HG03469 (cell line): ENCODE measurements at regions not wholly inside any gene's neighbourhood (a gene's known extent, or its start where the extent isn't known, plus 50 kb on each side); places are given as distances from the start of the nearest gene placed in this dataset.

Experiments used
- ATAC-seq: cut with Tn5 transposase; IDR thresholded peaks from one replicate; pipeline ENCODE4 v1.9.1; 2021; ENCODE audit warnings: mild to moderate bottlenecking, moderate library complexity, moderate number of reproducible peaks; ENCODE audit not compliant: unreplicated experiment

GRCh38 chr11:128367573-128367972 lies 219.8 kb downstream of the ETS1 start:
- peak; percentile 74 for ATAC-seq

DNA sequence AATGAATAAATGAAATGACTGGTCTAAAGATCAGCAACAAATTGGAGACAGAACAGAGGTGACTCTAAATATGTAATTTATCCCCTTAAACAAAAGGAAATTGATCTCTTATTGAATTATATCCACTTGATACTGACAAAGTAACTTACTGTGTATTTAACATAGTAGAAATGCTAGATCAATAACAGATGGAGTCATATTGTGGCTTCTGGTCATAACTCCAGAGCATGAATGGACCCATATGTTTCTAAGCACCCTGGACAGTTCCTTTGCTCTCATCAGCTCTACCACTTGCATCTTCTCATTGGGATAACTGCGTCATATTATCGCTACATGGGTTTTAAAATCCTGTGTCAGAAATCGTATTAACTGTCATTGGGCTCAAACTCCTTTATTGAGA lies 222.3 kb downstream of the ETS1 start:
- ATAC-seq: no peak

- ATAC-seq: no peak
Measured at GRCh38 chr11:128361451-128362020, 225.8 kb downstream of the ETS1 start.

- no peak for ATAC-seq
Measured at GRCh38 chr11:128359515-128359914, 227.8 kb downstream of the ETS1 start.

GRCh38 chr11:128357073-128357472 lies 230.3 kb downstream of the ETS1 start:
- no peak for ATAC-seq

- ATAC-seq: no peak
Measured at GRCh38 chr11:128355558-128355957, 231.8 kb downstream of the ETS1 start.

- no peak for ATAC-seq
Measured at GRCh38 chr11:128354476-128354875, 232.9 kb downstream of the ETS1 start.

- no peak for ATAC-seq
Measured at GRCh38 chr11:128351168-128351567, 236.2 kb downstream of the ETS1 start.

DNA sequence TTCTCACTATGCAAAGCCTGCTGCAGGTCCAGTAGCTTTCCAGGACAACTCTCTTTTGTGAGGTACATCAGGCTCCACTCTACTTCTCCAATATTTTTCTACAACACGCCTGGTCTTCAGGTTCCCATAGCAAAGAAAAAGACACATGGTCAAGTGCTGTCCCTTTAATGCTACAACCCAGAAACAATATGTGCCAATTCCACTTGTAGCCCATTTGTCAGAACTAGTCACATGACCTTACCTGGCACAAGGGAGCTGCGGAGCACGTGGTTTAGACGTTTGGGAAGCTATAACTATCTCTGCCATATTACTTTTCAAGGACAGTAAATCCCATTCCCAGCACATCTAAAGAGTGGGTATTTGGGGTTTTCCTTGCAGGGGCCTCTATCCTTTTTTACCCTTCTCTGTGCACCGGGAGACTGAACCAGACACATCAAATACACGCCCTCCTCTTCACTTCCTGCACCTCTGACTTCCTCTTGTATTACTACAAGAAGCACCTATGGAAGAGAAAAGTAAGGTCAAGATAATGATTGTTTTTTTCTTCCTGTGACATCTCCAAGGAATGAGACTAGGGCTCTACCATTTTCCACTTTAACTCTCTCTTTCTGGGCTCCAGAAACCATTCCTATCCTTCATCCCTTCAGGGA lies 237.6 kb downstream of the ETS1 start:
- no peak for ATAC-seq

- no peak for ATAC-seq
Measured at GRCh38 chr11:128346804-128347203, 240.6 kb downstream of the ETS1 start.

DNA sequence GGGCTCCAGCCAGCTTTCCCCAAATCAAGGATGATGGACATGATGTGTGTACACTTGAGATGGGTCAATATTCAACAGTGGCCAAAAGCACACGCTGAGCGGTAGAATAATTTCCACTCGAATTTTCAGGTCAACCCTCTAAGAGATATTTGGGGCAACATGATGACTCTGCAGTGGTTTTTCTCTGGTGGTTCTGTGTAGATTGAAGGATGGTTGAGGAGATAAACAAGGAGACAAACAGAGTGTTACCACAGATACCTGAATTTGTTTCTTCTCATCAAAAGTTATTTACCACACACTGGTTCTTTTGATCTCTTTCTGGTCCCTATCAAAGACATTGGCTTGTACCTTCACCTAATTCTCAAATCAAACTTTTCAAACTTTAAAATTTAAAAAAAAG lies 242.0 kb downstream of the ETS1 start:
- no peak for ATAC-seq

DNA sequence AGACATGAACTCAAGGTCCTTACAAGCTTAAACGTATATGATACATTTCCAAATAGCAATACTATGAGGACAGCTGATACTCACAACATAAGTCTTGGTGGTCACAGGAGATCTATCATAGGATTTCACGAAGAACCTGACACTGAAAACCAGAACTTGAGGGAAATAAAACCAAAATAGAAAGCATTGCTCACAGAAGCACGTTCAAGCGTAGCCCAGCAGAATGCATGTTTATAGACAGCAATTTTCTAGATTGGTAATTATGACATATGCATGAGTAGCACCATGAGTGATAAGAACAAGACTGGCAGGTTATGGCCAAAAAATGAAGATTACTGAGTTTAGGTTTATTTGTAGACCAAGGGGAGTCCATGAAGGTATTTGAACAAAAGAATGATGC lies 243.5 kb downstream of the ETS1 start:
- no peak for ATAC-seq

DNA sequence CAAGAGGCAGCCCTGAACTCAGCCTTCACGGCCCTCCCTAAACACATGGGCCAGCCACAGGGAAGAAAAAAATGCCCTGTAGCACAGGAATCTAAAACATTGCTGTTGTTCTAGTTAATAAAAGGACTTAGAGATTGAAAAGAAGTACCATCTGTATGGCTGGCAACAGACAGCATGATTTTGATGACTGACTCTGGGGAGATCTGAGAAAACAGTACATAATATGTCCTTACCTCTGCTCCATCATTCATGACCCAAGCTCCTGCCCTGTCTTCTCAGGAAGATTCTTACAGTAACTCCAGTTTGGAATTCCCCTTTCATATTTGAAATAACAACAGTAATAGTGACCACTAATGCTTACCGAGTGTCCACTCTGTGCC lies 244.2 kb downstream of the ETS1 start:
- no peak for ATAC-seq

- ATAC-seq: no peak
Measured at GRCh38 chr11:128342511-128343134, 244.7 kb downstream of the ETS1 start.

- ATAC-seq: no peak
Measured at GRCh38 chr11:128341280-128342248, 245.8 kb downstream of the ETS1 start.

DNA sequence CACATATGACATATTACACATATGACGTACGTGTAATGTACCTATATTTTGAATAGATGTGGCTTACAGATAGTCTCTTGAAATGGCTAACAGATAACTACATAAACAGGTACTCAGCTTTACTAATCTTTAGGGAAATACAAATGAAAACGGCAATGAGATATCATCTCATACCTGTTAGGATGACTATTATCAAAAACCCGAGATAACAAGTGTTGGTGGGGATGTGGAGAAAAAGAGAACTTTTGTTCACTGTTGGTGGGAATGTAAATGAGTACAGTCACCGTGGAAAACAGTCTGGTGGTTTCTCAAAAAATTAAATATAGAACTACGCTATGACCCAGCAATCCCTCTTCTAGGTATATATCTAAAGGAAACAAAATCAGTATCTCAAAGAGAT lies 247.6 kb downstream of the ETS1 start:
- ATAC-seq: no peak

DNA sequence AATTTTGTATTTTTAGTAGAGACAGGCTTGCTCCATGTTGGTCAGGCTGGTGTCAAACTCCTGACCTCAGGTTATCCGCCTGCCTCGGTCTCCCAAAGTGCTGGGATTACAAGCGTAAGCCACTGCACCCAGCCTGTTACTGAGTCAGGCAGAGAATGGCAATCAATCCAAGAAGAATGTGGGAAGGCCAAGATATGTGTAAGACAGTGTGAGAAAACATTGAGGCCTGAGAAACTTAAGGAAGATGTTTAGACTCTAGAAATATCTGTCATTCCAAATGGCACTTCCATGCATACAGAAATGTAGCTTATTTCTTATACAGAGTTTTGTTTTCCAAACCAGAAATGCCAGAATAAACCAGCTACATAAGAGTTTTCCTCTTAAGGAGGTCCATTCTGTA lies 248.5 kb downstream of the ETS1 start:
- no peak for ATAC-seq

DNA sequence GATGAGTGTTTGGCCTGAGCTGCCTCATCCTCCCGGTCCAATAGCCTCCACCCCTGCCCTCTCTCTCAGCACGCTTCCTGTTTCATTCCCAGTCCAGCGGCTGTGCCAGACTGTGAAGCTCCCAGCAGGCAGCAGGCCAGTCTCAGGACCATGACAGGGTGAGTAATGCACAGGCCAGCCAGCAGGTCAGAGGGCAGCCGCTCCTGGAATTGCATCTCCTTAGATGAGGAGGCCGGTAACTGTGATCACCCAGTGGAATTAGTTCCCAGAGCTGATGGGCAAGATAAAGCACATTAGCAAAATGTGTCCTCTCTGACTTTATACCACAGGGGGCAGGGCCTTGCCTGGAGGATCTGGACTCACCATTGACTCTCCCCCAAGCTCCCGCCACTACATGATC lies 251.2 kb downstream of the ETS1 start:
- no peak for ATAC-seq

GRCh38 chr11:128335729-128336128 lies 251.6 kb downstream of the ETS1 start:
- no peak for ATAC-seq

GRCh38 chr11:128334311-128335044 lies 252.9 kb downstream of the ETS1 start:
- ATAC-seq: no peak

DNA sequence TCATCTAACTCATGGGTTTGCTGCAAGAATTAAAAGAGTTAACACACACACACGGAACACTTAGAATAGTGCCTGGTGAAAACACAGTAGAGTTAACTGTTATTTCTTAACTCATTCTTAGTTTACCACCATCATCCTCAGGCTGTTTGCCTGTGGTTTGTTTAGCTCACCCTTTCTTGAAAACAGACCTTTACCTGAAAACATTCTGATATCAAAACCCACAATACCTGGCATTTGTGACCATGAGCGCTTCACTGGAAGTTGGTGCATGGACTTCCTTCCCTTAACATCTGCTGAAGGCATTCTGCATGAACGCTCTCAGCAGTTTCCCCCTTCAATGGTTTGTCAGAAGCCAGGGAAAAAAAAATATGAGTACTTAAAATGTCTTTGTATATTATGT lies 256.0 kb downstream of the ETS1 start:
- ATAC-seq: no peak
